SU-DHL-6 (cell line): ENCODE measurements at regions not wholly inside any gene's neighbourhood (a gene's known extent, or its start where the extent isn't known, plus 50 kb on each side); places are given as distances from the start of the nearest gene placed in this dataset.

ENCODE experiments used
- CTCF ChIP-seq: fragments of 200-600 bp; sonication (generic); IDR thresholded peaks from one replicate; pipeline ENCODE4 v1.5.1; 2017; ENCODE audit warnings: antibody characterized with exemption, mild to moderate bottlenecking, low read length, moderate library complexity; ENCODE audit not compliant: insufficient read depth, poor library complexity, severe bottlenecking
- EZH2phosphoT487 ChIP-seq: fragments of 200-600 bp; sonication (generic), shearing (Covaris generic); conservative IDR thresholded peaks from 2 replicates; pipeline ENCODE4 v1.6.1; 2018; ENCODE audit warnings: mild to moderate bottlenecking, antibody characterized with exemption, low read length, moderate library complexity, mixed read lengths

DNA sequence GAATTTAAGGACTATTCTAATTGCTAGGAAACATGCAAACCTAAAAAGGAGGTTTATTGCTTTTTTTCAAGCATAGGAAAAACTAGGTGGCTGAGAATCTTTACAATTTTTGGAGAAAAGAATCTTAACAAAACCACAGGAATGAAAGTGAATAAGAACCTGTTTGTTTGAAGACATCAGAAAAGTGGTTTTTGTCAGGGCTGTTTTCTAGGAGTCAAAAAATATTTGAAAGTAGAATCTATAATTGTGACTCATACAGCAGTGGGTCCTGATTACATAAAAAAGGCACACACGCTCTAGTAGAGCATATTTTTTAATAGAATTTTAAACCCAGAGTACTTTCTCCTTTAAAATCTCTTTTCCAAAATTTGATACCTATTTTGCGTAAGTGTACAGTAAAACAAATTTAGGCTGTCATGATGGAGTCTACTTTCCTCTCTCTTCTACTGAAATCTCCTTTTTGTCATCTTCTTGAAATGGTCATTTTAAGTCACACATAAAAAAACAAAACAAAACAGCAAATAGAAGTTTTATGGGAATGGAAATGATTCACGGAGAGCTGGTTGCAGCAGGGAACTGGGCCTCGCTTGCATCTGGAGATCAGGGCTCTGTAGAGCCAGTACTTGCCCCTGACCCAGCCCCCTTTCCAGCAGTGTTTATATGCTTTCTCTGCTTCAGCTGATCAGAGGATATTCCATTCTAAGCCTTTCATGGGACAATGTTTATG lies 59.1 kb upstream of the PELI1 start:
- no peak for TF ChIP-seq CTCF
- no peak for TF ChIP-seq EZH2phosphoT487
